H4 (cell line): ENCODE measurements at regions not wholly inside any gene's neighbourhood (a gene's known extent, or its start where the extent isn't known, plus 50 kb on each side); places are given as distances from the start of the nearest gene placed in this dataset.
A peak's percentile ranks its signal among the peaks of the same experiment; 100 is the strongest.
"Not testable (repeated sequence)": the region's sequence is repeated elsewhere in the genome, so short reads cannot be mapped to it uniquely, and the experiment has no call there.

Experiments used
- DNase-seq: peaks from one replicate; pipeline ENCODE4 v3.0.0-alpha.2; 2015; ENCODE audit warnings: low spot score

DNA sequence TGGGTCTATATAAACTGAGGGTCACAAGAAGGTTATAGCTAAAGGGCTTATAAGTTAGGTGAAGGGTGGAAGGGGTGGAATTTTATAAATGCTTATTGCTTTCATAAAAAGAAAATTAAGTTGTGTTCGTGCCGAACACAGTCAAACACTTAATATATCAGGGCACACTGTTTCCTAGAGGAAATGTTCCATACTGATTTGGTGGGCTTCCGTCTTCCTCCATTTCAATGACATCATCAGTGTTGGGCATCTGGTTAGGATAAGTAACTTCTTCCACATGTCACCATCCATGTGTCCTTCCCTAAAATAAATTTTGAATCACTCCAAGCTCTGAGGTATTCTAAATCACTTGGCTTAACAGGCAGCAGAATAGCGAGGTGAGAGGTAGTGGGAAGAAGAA, 466.4 kb downstream of the MED13L start:
- DNase-seq = no peak

DNA sequence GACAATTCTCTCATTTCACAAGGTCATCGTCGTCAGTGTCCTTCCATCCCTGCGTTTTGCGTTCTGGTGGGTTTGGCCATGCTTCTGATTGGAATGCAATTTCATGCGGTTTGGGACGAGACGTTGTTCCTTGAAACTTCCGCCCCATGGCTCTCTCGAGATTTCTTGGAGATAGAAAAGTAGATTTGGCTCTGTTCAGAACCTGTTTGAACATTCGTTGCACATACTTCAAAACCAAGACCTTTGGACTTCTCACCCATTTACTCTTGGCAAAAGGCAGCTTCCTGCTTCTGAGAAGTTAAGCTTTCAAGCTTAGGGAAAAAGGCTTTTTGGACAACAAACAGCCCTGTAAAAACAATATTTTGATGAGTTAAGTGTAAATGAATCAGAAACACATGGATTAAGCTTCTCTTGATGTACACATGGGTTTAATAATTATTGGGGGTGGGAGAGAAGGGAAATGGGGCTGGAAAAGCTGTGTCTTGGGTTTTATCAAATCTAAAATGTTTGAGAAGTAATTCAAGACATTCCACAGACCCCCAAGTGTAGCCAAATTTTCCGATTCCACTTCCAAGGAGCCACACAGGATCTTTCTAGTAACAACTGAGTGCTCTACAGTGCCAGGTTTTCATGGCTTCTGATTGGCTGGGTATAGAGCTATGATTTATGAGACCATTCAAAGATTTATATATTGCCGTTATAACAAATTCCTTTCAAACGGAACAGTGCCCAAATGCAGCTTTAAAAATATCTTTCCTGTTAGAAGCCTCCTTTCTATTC, 467.2 kb downstream of the MED13L start:
- no peak for DNase-seq

DNA sequence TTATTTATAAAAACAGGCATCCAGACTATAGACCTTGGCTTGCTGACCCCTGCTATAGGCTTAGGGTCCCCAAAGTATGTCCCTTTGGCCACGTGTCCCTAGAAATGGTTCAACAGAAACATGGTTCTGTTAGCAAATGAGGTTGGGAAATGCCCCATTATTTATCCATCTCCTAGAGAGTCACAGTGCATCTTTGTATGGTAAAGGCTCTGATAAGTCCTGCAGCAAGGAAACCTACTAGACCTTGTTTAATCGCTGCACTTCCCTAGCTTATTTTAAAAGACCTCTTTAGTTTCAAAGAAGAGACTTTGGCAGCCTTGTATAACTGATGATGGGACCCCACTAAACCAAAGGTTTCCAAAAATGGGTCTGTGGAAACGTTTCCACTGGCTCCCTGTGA, 471.5 kb downstream of the MED13L start:
- DNase-seq = no peak

DNA sequence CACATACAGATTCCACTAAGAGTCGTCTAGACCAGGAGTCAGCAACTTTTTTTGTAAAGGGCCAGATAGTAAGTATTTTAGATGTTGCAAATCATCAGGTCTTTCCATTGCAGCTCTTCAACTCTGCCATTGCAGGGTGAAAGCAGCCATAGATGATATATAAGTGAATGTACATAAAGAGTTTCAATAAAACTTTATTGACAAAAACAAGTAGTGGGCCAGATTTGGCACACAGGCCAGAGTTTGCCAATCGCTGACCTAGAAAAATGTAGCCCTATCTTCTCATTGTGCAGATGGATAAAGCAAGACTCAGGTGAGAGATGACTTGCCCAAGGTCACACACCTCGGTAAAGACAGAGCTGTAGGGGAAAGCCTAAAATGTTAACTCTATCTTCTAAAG, 474.7 kb downstream of the MED13L start:
- no peak for DNase-seq

DNA sequence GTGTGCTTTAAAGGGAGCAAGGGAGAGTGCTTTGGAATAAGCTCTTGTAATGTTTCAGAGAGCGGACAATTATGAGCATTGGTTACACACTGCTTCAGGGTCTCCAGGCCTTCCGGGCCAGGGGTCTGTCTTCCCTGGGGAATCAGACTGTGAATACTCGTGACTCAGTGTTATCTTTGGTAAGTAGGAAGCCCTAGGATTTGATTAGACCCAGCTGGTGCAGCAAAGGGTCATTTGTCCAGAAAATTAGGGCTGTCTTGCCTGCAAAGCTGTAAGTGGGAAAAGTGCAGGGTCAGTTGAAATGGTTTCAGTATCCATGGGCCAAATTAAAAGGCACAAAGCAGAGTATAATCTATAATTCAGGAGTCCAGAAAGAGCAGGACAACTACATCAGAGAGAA, 475.6 kb downstream of the MED13L start:
- no peak for DNase-seq

DNA sequence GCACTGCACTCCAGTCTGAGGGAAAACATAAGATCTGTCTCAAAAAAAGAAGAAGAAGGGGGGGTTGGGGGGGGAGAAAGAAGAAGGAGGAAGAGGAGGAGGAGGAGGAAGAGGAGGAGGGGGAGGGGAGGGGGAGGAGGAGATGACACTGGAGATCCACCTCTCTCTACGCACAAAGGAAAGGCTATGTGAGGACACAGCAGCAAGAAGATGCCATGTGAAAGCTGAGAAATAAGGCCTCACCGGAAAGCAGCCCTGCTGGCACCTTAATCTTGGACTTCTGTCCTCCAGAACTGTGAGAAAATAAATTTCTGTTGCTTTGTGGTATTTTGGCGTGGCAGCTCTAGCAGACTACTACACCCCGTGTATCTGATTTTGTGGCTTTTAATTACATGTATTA, 477.9 kb downstream of the MED13L start:
- no peak for DNase-seq

DNA sequence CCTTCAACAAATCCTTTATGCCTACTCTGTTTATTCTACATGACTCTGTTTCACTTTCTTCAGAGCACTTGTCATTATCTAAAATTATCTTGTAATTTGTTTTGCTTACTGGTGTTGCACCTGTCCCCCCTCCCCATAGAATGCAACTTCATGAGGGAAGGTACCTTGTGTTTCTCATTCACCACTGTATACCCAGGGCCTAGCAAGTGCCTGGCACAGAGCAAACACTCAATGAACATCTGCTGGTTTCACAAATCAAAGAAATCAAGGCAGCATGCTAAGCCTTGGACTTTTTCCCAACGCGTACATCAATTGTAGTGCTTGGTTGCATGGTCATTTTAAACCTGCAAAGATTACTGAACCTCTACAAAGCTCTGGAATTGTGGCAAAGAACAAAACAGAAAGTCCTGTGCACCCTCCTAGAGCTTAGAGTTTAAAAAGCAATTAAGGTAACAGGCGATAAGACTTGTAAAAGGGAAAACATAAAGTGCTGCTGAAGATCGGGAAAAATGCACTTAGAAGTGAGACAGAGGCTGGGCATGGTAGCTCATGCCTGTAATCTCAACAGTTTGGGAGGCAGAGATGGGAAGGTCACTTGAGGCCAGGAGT, 479.1 kb downstream of the MED13L start:
- DNase-seq = no peak

DNA sequence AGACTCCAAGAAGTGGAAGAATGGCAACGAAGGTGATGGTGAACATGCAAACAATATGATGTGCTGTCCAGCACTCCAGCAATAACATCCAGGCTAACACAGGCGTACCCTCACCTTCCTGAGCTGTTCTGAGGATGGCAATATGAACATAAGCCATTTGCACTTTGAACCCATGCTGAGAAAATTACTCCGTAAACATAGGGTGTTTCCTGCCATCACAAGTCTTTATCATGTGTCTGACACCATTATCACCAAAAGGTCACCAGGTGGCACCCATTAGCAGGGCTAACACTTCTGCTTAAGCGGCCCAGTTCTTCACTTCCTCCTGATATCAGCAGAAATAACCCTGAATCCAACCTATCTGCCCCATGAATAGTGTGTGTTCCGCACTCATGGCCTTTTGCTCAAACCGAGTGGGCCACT, 482.8 kb downstream of the MED13L start:
- no peak for DNase-seq

DNA sequence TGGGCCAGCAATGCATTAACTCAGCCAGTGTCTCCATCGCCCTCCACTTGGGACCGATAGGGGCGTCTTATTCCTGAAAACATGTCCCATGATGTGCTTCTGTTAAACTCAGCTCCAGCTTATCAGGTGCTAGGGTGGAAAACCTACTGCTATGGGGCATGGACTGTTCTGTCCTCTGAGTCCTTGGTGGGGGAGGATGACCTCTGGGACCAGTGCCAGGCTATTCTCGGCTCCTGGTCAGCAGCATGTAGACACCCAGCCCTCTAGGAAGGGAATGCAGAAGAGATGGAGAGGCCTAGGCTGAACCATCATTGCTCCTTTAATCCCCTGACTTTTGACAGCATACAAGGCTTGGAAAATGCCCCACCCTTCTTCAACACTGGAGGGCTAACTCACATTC, 486.2 kb downstream of the MED13L start:
- no peak for DNase-seq

DNA sequence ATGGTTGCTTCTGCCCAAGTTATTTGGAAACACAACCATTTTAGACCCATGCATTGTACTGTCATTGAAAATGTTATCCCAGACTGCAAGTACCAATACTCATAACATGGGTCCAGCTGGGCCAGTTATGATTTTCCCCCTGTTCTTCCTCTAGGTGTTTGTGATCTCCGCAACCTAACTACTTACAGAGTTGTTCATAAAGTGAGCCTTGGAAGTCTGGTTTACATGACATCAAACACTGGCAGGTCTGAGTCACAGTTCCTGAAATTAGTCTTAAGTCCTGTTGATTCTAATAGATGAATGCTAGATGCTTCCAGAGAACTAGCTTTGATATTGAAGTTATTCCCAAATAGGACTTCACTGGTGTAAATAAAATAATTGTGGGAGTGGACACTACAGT, 487.0 kb downstream of the MED13L start:
- DNase-seq = no peak

DNA sequence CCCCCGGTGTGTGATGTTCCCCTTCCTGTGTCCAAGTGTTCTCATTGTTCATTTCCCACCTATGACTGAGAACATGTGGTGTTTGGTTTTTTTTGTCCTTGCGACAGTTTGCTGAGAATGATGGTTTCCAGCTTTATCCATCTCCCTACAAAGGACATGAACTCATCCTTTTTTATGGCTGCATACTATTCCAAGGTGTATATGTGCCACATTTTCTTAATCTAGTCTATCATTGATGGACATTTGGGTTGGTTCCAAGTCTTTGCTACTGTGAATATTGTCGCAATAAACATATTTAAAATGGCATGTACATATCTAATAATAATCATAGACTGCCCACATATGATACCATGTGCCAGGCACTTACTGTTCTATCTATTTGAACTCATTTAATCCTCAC, 491.0 kb downstream of the MED13L start:
- DNase-seq = not testable (repeated sequence)

DNA sequence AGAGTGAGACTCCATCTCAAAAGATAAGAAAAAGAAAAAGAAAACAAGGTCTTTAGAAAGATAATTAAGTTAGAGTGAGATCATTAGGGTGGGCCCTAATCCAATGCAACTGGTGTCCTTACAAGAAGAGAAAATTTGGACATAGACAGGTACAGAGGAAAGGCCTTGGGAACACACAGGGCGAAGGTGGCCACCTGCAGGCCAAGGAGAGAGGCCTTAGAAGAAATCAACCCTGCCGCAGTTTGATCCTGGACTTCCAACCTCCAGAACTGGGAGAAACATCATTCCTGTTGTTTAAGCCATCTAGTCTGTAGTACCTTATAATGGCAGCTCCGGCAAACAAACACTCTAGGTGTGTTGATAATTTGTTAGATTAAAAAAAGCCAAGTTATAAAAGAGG, 491.9 kb downstream of the MED13L start:
- no peak for DNase-seq

DNA sequence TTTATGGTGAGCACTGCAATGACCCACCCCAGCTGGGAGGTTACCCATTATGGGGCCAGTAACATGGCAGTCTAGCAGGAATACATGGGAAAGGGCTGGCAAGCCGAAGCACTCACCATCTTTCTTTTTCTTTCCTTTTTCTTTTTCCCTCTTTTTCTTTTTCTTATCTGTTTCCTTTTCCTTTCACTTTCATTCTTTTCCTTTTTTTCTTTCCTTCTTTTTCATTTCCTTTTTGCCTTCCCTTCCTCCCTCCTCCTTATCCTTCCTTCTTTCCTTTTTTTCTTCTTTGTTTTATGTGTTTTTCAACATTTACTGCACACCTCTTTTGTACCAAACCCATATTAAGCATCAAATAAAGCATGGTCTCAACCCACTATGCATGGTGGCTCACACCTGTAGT, 501.1 kb downstream of the MED13L start:
- DNase-seq = no peak

DNA sequence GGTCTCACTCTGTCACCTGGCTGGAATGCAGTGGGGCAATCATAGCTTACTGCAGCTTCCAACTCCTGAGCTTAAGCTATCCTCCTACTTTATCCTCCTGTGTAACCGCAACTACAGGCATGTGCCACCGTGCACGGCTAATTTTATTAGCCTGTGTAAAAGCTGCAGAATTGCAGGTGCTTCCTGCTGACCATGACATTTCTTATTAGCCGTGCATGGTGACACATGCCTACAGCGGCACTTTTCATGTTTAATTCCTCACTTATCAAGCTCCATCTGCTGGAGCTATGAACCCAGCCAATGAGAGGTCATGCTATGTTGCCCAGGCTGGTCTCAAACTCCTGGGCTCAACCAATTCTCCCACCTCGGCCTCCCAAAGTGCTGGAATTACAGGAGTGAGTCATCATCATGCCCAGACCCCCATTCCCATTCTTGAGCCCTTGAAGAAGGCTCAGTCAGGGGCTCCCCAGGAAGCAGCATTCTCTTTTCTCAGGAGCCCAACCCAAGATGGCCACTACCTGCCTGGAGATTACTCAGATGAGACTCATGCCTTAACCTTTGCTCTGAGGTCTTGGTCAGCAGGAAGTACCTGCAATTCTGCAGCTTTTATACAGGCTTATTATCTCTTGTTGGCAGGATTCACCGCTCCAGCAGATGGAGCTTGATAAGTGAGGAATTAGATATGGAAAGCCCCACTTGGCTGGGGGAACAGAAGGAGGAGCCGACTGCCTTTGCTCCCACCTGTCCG, 503.2 kb downstream of the MED13L start:
- no peak for DNase-seq

DNA sequence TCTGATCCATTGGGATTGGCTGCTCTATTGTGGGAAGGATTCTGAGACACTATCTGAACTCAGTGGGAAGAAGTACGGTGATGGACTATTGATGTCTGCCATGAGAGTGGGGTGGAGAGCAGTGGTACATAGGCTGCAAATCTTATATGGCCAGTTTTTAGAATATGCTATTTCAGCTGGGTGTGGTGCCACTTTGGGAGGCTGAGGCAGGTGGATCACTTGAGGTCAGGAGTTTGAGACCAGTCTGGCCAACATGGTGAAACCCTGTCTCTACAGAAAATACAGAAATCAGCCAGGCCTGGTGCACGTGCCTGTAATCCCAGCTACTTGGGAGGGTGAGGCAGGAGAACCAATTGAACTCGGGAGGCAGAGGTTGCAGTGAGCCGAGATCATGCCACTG, 505.9 kb downstream of the MED13L start:
- DNase-seq = no peak

DNA sequence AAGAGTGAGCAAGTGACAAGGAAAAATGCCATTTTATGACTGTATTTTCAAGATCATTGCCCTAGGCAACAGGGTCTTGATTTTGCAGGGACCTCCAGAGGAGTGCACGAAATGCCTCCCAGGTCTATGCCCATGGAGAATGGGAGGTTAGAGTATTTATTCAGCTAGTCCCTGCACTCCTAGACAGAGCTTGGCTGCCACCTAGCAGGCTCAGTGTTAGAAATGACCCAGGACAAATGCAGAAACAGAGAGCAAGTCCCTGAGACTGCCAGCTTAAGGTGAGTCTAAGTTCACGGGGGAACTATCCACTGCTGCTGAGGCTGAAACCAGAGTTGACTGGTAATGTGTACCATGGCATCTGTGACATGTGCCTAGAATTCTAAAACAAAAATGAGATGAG, 506.4 kb downstream of the MED13L start:
- peak; percentile 29 for DNase-seq

DNA sequence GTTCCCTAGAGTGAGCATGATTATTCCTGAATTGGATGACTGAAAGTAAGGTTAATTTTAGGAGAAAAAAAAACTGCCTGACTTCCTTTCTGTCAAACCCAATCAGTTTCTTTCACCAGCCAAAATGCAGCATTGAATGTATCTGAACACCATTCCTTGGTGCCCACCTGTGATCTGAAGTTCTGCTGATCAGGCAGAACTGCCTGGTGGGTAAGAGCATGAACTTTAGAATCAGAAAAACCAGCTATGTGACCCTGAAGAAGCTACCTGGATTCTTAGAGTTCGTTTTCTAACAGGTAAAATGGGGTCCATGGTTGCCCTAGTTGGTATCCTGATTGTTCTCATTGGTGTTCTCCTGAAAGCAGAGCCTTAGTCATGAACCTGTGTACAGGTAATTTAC, 506.9 kb downstream of the MED13L start:
- no peak for DNase-seq

DNA sequence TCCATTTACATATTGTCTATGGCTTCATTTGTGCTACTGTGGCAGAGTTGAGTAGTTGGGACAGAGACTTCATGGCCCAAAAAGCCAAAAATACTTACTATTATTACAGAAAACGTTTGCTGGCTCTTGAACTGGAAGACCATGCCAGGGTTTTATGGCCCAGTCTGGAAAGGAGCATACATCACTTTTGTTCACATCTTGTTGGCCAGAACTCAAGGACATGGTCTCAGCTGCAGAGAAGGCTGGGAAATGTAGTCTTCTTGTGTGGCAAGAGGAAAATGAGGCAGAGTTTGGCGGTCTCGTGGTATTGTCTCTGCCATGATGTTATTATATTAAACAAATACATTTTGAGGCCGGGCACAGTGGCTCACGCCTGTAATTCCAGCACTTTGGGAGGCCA, 509.6 kb downstream of the MED13L start:
- no peak for DNase-seq

DNA sequence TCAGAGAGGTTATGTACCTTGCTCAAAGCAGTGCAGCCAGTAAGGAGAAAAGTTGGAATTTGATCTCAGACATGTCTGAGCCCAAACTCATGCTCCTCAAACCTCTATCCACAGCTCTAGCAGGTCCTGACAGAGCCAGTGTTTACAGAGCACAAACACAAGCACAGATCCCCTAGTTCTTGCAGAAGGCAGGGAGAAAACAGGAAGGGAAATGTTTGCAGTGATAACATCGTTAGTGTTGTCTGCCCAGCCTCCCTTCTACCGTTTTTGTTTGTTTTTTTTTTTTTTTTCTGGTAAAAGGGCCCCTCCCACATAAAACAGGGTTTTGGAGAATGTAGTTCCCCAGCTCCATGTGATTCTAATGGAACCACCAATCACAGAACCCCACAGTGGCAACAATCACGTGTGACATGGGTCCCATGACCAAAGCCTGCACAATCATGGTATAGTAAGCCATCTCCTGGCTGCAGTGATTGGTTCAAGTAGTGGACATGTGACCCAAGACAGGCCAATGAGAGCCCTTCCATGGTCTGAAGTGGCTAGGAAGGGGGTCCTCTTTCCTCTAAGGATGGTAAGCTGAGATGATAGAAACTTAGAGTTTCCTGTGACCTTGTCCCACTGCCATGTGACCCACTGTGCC, 513.4 kb downstream of the MED13L start:
- peak; percentile 48 for DNase-seq

DNA sequence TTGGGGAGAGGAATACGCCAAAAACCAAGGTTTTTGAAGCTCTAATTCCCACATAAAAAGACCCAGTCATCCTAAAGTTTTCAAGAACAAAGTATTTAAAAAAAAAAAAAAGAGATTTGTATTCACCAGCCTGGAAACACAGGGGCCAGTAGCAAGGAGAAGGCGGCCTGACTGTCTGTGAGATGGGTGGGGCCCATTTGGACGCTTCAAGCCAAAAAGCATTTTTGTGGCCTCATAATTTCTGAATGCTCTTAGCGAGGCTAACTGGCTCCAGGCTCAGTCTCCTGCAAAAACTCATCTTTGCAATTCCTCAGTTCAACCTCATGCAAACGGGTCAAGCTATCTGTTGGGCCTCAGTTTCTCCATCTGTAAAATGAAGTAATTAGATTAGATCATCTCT, 514.1 kb downstream of the MED13L start:
- no peak for DNase-seq

DNA sequence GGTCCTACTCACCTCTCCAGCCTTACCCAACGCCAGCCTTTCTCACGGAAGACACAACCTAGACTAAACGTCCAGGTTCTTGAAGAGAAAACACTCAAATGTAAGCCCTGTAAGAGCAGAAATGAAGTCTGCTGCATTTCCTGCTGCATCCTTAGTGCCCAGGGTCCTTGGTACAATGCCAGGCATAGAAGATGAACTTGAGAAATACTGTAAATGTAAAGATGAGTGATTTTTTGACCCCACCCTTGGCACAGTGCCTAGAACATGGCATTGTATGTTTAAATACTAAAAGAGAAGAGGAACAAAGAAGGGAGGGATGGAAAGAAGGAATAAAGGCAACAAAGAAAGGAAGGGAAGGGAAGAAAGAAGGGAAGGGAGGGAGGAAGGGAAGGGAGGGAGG, 514.6 kb downstream of the MED13L start:
- no peak for DNase-seq

DNA sequence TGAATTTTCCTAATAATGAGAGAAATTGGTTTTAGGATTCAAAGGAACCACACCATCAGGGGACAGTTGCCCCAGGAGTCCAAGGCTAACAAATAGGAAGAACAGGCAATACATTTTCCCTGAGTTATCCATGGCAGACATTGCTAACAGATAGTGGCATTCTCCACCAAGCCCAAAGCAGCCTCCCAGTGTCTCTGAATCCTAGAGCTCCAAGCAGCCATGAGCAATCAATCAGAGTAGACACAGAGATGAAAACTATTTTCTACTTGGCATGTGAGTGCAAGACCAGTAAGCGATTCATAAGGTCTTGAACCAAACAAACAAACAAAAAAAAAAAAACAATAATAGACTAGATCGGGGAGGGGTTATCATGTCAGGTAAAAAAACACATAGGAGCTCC, 515.7 kb downstream of the MED13L start:
- DNase-seq = no peak

DNA sequence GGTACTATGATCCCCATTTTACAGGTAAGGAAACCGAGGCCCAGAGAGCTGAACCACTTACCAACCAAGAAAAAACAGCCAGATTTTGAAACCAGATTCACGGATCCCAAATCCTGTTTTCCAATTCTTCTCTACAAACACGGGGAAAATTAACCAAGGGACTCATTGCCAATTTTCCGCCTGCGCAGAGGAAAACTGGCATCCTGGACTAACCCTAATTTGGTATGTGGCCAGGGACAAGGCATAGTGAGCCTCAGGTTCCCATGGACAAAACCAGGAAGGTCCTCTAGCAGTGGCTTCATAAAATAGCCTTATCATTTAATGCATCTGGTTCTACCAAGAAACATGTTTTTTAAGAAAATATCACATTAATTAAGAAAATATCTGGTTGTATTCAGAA, 517.3 kb downstream of the MED13L start:
- DNase-seq = no peak
